Activated CD8-positive, alpha-beta memory T cell treated with anti-CD3 and anti-CD28 coated beads for 48 hours (primary cell): ENCODE measurements at regions not wholly inside any gene's neighbourhood (a gene's known extent, or its start where the extent isn't known, plus 50 kb on each side); places are given as distances from the start of the nearest gene placed in this dataset.
"Not testable (repeated sequence)": the region's sequence is repeated elsewhere in the genome, so short reads cannot be mapped to it uniquely, and the experiment has no call there.

Experiments used
- DNase-seq, 3 experiments: peaks; one replicate each; pipeline ENCODE4 v3.0.0-alpha.2; 2020; ENCODE audit warnings: low read depth in 2 of 3, low spot score in 2 of 3

- DNase-seq = no peak
Measured at GRCh38 chr10:90020506-90020905, 319.1 kb downstream of the KIF20B start.

GRCh38 chr10:90023950-90024349, 322.6 kb downstream of the KIF20B start:
- DNase-seq = no peak

DNA sequence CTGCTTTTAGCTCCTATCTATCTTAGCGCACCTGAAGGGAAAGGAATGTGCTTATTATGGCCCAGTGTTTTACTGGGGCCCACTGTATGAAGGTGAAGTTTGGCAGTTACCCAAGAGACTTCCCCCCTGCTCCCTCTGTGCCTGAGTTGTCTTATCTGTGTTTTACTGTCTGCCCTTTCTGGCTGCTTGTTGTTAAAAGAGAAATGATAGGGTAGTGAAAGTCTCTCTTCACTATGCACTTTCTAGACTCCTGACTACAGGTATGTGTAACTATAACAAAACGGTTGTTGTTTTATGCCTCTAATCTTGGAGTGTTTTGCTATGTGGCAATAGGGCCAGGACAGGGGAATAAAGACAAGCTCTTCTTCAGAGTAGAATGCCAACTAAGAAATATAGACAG, 326.9 kb downstream of the KIF20B start:
- DNase-seq = no peak

DNA sequence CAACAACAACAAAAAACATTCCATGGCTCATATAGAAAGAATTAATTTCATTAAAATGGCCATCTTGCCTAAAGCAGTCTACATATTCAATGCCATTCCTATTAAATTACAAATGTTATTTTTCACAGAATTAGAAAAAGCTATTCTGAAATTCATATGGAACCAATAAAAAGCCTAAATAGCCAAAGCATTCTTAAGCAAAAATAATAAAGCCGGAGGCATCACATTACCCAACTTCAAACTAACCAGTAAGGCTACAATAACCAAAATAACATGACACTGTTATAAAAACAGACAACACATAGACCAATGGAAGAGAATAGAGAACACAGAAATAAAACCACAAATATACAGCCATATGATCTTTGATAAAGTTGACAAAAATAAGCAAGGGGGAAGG, 330.4 kb downstream of the KIF20B start:
- DNase-seq = no peak

- DNase-seq = no peak
Measured at GRCh38 chr10:90032519-90032918, 331.1 kb downstream of the KIF20B start.

- not testable (repeated sequence) for DNase-seq
Measured at GRCh38 chr10:90034862-90035261, 333.5 kb downstream of the KIF20B start.

GRCh38 chr10:90041585-90041984, 340.2 kb downstream of the KIF20B start:
- no peak for DNase-seq

DNA sequence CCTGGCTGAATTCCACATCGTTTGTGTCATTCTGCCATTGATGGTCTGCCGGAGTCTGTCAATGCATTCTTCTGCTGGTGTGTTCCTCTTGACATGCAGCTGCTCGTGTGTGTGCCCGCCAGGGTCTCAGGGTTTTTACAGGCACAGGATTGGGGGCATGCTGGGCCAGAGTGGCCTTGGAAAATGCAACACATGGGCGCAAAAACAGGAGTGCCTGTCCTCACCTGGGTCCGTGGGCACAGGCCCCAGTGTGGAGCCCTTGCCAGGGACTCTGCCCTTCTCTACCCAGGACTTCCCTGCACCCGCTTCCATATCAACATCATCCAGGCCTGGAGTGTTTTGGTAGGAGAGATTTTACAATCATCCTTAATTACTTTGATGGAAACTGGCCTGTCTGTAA, 340.7 kb downstream of the KIF20B start:
- no peak for DNase-seq

GRCh38 chr10:90047243-90047729, 345.9 kb downstream of the KIF20B start:
- no peak for DNase-seq

- DNase-seq = no peak
Measured at GRCh38 chr10:90051053-90051452, 349.7 kb downstream of the KIF20B start.

DNA sequence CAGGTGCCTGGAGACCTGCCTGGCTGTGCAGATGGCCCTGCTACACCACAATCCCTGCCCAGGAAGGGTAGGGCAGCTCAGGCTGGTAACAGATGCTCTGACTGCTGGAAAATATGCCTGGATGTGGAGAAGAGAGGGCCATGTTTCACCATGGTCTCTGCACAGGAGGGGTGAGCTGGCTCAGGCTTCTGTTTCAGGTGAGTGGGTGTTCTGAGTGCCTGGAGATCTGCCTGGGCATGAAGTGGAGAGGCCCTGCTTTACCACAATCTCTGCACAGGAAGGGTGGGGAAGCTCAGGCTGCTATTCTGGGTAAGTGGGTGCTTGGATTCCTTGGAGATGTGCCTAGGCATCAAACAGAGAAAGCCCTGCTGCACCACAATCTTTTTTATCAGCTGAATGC, 350.1 kb downstream of the KIF20B start:
- DNase-seq = no peak

DNA sequence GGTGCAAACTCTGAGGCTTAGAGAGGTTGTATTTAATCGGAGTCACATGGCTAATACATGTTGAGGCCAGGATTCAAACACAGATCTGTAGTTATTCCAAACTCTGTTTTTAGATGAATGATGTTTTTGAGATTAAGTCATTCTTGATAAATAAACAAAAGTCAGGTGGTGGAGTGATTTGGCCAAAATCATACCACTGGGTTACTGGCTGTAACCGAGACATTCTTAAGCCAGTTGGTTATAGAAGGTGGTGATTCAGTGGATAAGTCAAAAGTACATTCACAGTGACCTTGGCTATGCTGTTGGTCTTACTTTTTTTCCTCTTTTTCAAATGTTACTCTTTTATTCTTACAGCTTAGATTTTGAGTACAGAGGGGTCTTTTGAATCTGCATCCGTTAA, 361.4 kb downstream of the KIF20B start:
- no peak for DNase-seq

- no peak for DNase-seq
Measured at GRCh38 chr10:90064295-90064694, 362.9 kb downstream of the KIF20B start.

DNA sequence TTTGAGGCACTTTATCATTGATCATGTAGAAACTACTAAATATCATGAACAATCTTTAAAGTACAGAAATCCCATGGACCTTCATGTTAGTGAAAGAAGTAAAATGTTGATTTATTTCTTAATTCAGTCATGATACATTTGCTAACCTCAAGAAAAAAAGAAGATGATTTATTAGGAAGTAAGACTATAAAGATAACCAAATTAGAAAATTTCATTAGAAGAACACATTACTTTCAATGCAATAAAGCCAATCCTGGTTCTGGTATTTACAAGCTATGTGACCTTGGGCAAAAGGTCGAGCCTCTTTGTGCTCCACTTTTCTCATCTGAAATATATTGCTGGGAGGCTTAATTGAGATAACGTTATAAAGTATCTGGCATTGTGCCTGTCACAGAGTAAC, 365.0 kb downstream of the KIF20B start:
- DNase-seq = no peak

DNA sequence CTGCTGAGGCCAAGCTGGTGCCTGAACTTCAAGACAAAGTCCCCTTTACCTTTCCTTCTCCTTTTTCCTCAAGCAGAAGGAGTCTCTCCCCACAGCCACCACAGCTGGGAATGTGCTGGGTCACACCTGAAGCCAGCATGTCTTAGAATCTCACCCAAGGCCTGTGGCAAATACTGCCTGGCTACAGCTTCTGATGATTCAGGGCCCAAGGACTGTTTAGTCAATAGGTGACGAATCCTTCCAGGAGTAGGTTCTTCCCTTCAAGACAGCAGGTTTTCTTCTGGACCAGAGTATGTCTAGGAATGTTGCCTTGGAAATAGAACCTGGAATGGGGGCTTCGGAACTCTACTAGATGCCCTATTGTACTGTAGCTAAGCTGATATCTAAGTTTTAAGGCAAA, 374.6 kb downstream of the KIF20B start:
- DNase-seq = no peak

DNA sequence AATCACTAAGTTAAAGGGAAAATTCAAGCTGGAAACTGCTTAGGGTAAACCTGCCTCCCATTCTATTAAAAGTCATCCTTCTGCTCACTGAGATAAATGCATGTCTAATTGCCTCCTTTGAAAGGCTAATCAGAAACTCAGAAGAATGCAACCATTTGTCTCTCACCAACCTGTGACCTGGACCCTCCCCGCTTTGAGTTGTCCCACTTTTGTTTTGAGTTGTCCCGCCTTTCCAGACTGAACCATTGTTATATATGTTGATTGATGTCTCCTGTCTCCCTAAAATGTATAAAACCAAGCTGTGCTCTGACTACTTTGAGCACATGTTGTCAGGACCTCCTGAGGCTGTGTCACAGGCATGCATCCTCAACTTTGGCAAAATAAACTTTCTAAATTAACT, 378.4 kb downstream of the KIF20B start:
- no peak for DNase-seq

- DNase-seq = not testable (repeated sequence)
Measured at GRCh38 chr10:90086606-90087190, 385.3 kb downstream of the KIF20B start.

DNA sequence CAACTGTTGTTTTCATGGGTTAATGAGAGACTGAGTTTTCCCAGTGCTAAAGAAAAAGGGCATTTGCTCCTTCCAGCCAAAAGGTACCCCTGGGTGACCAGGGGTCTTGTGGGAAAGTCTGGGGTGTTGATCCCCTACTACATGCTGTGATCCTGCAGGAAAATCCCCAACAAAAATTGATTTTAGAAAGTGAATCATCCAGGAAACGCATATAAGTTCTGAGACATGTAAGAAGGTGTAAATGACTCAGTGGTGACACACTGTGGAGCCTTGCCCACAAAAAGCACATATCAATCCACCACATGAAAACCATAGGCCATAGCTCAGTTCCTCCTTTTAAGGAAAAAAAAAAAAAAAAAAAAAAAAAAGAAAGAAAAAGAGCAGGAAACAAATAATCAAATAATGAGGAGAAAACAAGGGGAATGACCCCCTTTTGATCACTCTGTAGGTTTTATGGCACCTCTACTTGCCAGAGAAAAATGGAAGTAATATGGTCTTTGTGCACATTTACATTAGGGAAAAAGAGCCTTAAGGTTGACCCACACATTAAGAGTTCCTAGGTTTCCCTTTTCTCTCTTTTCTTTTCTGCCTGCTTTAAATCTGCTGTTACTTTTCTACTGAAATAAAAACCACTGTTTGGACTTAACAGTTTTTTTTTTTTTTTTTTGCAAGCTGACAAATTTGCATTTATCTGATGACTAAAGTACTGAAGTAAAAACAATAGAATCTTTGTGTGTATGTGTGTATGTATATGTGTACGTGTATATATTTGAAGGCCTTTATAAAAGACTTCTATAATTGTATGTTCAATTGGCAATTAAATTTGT, 386.0 kb downstream of the KIF20B start:
- DNase-seq = no peak

DNA sequence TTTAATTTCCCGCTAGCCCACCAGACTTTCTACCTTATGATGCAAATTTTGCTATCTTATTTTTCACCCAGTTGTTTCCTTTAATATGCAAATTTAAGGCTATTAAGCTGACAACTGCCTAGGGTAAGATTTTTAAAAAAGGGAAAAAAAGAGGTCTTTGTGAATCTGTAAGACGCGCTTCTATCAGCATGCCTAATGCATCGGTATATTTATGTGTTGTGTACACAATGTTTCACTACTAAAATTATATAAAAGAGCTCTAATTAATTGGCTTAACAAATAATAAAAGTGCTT, 386.6 kb downstream of the KIF20B start:
- no peak for DNase-seq

- no peak for DNase-seq
Measured at GRCh38 chr10:90089719-90090118, 388.3 kb downstream of the KIF20B start.

GRCh38 chr10:90096196-90096595, 394.8 kb downstream of the KIF20B start:
- no peak for DNase-seq

DNA sequence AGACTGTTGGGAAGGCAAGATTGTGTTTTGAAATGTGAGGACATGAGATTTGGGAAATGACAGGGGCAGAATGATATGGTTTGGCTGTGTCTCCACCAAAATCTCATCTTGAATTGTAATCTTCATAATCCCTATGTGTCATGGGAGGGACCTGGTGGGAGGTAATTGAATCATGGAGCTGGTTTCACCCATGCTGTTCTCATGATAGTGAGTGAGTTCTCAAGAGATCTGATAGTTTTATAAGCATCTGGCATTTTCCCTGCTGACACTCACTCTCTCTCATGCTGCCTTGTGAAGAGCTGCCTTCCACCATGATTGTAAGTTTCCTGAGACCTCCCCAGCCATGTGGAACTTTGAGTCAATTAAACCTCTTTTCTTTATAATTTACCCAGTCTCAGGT, 406.2 kb downstream of the KIF20B start:
- not testable (repeated sequence) for DNase-seq

DNA sequence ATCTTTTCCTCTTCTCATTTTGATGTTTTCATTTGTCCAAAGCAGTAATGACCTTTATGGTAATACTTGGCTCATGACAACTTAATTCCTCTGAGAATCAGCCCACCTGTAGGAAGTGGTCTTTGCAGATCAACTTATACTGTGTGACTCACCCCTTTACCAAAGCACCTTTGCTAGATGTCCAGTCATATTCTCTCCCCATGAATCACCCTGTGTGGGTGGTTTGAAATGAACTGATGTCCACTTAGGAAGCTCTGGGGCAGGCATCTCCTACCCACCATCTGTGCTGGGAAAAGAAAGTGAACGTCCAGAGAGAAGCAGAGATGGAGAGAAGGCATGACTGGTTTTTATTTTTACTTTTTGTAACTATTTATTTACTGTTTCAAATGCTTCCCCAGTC, 410.3 kb downstream of the KIF20B start:
- no peak for DNase-seq
